ENCODE measurements at regions not wholly inside any gene's neighbourhood (a gene's known extent, or its start where the extent isn't known, plus 50 kb on each side); places are given as distances from the start of the nearest gene placed in this dataset.

DNA sequence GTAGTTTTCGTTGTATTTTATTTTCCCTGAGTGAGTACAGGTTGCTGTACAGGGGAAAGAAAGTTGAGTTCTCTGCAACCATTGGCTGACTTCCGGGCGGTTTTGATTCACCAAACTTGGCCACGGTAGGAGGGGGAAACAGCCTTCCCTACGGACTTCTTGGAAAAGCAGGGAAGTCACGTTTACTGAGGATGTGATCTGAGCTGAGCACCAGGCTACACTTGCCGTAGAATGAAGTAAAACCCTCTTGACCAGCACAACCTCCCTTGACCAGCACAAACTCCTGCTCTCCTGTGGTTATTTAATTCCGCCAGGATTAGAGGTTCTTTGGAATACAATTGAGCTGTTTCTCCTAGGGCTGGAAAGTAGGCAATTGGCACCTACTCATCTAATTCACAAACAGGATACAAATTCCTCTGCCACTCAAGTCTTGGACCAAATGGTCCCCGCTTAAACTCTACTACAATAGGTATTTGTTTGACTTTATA, 242.0 kb upstream of the RBFOX1 start:
- Mint-ChIP-seq H3K36me3 (ENCODE audit: low read depth) (peaks cover 2% of the 10 kb centered on the region; the same call in 2 of the 3 replicates), H3K27ac (no peak overlapping the region), H3K4me1 (peaks cover 26% of the 10 kb centered on the region), H3K9me3 (peaks cover 83% of the 10 kb centered on the region), H3K4me3 (no peak overlapping the region), H3K27me3 (ENCODE audit: insufficient read depth, low read depth, poor library complexity) (peaks cover 3% of the 10 kb centered on the region)
- H3K4me2 ChIP-seq: no peak overlapping the region
- no peak overlapping the region for H2AFZ ChIP-seq
- H3K27ac ChIP-seq (ENCODE audit: low read depth): no peak overlapping the region
- DNase-seq (ENCODE audit: low spot score) (no peak), ATAC-seq (peak; percentile 30)
- no peak for TF ChIP-seq ZNF114 (CRISPR knock-in tag; IDR thresholded peaks at IDR 0.05)
- TF ChIP-seq, protein P1, sequence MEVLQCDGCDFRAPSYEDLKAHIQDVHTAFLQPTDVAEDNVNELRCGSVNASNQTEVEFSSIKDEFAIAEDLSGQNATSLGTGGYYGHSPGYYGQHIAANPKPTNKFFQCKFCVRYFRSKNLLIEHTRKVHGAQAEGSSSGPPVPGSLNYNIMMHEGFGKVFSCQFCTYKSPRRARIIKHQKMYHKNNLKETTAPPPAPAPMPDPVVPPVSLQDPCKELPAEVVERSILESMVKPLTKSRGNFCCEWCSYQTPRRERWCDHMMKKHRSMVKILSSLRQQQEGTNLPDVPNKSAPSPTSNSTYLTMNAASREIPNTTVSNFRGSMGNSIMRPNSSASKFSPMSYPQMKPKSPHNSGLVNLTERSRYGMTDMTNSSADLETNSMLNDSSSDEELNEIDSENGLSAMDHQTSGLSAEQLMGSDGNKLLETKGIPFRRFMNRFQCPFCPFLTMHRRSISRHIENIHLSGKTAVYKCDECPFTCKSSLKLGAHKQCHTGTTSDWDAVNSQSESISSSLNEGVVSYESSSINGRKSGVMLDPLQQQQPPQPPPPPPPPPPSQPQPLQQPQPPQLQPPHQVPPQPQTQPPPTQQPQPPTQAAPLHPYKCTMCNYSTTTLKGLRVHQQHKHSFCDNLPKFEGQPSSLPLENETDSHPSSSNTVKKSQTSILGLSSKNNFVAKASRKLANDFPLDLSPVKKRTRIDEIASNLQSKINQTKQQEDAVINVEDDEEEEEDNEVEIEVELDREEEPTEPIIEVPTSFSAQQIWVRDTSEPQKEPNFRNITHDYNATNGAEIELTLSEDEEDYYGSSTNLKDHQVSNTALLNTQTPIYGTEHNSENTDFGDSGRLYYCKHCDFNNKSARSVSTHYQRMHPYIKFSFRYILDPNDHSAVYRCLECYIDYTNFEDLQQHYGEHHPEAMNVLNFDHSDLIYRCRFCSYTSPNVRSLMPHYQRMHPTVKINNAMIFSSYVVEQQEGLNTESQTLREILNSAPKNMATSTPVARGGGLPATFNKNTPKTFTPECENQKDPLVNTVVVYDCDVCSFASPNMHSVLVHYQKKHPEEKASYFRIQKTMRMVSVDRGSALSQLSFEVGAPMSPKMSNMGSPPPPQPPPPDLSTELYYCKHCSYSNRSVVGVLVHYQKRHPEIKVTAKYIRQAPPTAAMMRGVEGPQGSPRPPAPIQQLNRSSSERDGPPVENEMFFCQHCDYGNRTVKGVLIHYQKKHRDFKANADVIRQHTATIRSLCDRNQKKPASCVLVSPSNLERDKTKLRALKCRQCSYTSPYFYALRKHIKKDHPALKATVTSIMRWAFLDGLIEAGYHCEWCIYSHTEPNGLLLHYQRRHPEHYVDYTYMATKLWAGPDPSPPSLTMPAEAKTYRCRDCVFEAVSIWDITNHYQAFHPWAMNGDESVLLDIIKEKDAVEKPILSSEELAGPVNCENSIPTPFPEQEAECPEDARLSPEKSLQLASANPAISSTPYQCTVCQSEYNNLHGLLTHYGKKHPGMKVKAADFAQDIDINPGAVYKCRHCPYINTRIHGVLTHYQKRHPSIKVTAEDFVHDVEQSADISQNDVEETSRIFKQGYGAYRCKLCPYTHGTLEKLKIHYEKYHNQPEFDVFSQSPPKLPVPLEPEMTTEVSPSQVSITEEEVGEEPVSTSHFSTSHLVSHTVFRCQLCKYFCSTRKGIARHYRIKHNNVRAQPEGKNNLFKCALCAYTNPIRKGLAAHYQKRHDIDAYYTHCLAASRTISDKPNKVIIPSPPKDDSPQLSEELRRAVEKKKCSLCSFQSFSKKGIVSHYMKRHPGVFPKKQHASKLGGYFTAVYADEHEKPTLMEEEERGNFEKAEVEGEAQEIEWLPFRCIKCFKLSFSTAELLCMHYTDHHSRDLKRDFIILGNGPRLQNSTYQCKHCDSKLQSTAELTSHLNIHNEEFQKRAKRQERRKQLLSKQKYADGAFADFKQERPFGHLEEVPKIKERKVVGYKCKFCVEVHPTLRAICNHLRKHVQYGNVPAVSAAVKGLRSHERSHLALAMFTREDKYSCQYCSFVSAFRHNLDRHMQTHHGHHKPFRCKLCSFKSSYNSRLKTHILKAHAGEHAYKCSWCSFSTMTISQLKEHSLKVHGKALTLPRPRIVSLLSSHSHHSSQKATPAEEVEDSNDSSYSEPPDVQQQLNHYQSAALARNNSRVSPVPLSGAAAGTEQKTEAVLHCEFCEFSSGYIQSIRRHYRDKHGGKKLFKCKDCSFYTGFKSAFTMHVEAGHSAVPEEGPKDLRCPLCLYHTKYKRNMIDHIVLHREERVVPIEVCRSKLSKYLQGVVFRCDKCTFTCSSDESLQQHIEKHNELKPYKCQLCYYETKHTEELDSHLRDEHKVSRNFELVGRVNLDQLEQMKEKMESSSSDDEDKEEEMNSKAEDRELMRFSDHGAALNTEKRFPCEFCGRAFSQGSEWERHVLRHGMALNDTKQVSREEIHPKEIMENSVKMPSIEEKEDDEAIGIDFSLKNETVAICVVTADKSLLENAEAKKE (CRISPR knock-in tag; IDR thresholded peaks at IDR 0.05): no peak
- no peak for TF ChIP-seq POLR2AphosphoS5 (IDR thresholded peaks at IDR 0.05; ENCODE audit: low read depth)
- TF ChIP-seq, protein P2, sequence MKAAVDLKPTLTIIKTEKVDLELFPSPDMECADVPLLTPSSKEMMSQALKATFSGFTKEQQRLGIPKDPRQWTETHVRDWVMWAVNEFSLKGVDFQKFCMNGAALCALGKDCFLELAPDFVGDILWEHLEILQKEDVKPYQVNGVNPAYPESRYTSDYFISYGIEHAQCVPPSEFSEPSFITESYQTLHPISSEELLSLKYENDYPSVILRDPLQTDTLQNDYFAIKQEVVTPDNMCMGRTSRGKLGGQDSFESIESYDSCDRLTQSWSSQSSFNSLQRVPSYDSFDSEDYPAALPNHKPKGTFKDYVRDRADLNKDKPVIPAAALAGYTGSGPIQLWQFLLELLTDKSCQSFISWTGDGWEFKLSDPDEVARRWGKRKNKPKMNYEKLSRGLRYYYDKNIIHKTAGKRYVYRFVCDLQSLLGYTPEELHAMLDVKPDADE (IDR thresholded peaks at IDR 0.05): no peak
- no peak for TF ChIP-seq ZNF331 (CRISPR knock-in tag; IDR thresholded peaks at IDR 0.05; ENCODE audit: low read depth)
- no peak for TF ChIP-seq EZH2phosphoT487 (IDR thresholded peaks at IDR 0.05; ENCODE audit: unreplicated experiment)
- no peak for TF ChIP-seq CREB1 (CRISPR knock-in tag; IDR thresholded peaks at IDR 0.05; ENCODE audit: low read depth)
- TF ChIP-seq, protein P3, sequence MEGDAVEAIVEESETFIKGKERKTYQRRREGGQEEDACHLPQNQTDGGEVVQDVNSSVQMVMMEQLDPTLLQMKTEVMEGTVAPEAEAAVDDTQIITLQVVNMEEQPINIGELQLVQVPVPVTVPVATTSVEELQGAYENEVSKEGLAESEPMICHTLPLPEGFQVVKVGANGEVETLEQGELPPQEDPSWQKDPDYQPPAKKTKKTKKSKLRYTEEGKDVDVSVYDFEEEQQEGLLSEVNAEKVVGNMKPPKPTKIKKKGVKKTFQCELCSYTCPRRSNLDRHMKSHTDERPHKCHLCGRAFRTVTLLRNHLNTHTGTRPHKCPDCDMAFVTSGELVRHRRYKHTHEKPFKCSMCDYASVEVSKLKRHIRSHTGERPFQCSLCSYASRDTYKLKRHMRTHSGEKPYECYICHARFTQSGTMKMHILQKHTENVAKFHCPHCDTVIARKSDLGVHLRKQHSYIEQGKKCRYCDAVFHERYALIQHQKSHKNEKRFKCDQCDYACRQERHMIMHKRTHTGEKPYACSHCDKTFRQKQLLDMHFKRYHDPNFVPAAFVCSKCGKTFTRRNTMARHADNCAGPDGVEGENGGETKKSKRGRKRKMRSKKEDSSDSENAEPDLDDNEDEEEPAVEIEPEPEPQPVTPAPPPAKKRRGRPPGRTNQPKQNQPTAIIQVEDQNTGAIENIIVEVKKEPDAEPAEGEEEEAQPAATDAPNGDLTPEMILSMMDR (conservative IDR thresholded peaks at IDR 0.05; ENCODE audit: low read depth in 2 of 2): no peak
- TF ChIP-seq, protein P4, sequence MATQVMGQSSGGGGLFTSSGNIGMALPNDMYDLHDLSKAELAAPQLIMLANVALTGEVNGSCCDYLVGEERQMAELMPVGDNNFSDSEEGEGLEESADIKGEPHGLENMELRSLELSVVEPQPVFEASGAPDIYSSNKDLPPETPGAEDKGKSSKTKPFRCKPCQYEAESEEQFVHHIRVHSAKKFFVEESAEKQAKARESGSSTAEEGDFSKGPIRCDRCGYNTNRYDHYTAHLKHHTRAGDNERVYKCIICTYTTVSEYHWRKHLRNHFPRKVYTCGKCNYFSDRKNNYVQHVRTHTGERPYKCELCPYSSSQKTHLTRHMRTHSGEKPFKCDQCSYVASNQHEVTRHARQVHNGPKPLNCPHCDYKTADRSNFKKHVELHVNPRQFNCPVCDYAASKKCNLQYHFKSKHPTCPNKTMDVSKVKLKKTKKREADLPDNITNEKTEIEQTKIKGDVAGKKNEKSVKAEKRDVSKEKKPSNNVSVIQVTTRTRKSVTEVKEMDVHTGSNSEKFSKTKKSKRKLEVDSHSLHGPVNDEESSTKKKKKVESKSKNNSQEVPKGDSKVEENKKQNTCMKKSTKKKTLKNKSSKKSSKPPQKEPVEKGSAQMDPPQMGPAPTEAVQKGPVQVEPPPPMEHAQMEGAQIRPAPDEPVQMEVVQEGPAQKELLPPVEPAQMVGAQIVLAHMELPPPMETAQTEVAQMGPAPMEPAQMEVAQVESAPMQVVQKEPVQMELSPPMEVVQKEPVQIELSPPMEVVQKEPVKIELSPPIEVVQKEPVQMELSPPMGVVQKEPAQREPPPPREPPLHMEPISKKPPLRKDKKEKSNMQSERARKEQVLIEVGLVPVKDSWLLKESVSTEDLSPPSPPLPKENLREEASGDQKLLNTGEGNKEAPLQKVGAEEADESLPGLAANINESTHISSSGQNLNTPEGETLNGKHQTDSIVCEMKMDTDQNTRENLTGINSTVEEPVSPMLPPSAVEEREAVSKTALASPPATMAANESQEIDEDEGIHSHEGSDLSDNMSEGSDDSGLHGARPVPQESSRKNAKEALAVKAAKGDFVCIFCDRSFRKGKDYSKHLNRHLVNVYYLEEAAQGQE (IDR thresholded peaks at IDR 0.05; ENCODE audit: unreplicated experiment): no peak
- TF ChIP-seq NANOG (IDR thresholded peaks at IDR 0.05; ENCODE audit: borderline replicate concordance): no peak
- TF ChIP-seq JUNB (IDR thresholded peaks at IDR 0.05; ENCODE audit: unreplicated experiment): no peak
- TF ChIP-seq EZH2 (IDR thresholded peaks at IDR 0.05; ENCODE audit: low read depth, unreplicated experiment): no peak
- TF ChIP-seq STAT1 (IDR thresholded peaks at IDR 0.05; ENCODE audit: unreplicated experiment): no peak
- H3F3A ChIP-seq (replicated peaks; ENCODE audit: low read depth): no peaks in the 10 kb centered on the region
- no peaks in the 10 kb centered on the region for H3K9me2 ChIP-seq (ENCODE audit: insufficient read depth)
- no peaks in the 10 kb centered on the region for H3K4me1 ChIP-seq (ENCODE audit: insufficient read depth)
- H4K20me1 ChIP-seq (replicated peaks; ENCODE audit: insufficient read depth): no peaks in the 10 kb centered on the region
- no peaks in the 10 kb centered on the region for H3K36me3 ChIP-seq (ENCODE audit: insufficient read depth)
- no peaks in the 10 kb centered on the region for H3K79me2 ChIP-seq (replicated peaks; ENCODE audit: insufficient read depth)
- H3K4me3 ChIP-seq: no peak overlapping the region
- H3K27me3 ChIP-seq (ENCODE audit: insufficient read depth): no peaks in the 10 kb centered on the region
